CD4-positive, alpha-beta T cell treated with Interleukin-2 at 100 ng/mL for 4 hours (primary cell): ENCODE measurements at regions not wholly inside any gene's neighbourhood (a gene's known extent, or its start where the extent isn't known, plus 50 kb on each side); places are given as distances from the start of the nearest gene placed in this dataset.
"Not testable (repeated sequence)": the region's sequence is repeated elsewhere in the genome, so short reads cannot be mapped to it uniquely, and the experiment has no call there.

ENCODE experiments used
- DNase-seq: peaks from one replicate; pipeline ENCODE4 v3.0.0-alpha.2; 2020; ENCODE audit warnings: low spot score

DNA sequence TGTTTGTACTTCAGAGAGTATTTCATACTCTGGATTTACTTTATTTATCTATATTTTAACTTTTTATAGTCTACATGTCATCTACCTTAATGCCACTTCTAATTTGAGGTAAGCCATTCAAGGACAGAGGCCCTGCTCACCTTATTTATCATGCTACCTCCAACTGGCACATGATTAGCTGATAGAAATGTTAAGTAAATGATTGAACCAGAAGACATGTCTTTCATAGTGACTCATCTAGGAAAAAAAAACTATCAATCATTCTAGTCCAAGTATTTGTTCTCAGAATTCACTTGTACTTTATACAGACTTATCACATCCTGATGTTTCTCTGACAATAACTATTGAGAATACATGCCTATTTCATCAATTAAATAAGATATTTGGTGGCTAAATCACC, 856.3 kb downstream of the XPNPEP1 start:
- no peak for DNase-seq

DNA sequence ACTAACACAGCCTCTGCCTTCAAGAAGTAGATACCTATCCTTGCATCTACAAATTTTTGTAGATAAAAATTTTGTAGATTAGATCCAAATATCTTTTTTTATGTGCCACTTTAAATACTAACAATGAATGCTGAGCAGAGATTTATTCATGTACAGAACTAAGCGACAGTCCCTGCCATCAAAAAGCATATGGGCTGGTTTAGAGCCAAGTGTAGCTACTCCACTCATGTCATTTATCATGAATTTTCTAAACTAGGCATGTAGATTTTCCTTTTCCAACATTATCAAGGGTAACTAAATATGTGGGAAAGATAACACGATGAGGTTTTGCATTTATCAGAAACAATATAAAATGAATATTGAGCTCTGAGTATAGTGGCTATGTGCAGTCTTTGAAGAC, 857.5 kb downstream of the XPNPEP1 start:
- DNase-seq = no peak

- DNase-seq = no peak
Observed at GRCh38 chr10:109062371-109062770, 860.9 kb downstream of the XPNPEP1 start.

GRCh38 chr10:109055243-109055642, 868.1 kb downstream of the XPNPEP1 start:
- DNase-seq = no peak

- no peak for DNase-seq
Observed at GRCh38 chr10:109047856-109048255, 875.5 kb downstream of the XPNPEP1 start.

GRCh38 chr10:109046427-109046826, 876.9 kb downstream of the XPNPEP1 start:
- DNase-seq = not testable (repeated sequence)

DNA sequence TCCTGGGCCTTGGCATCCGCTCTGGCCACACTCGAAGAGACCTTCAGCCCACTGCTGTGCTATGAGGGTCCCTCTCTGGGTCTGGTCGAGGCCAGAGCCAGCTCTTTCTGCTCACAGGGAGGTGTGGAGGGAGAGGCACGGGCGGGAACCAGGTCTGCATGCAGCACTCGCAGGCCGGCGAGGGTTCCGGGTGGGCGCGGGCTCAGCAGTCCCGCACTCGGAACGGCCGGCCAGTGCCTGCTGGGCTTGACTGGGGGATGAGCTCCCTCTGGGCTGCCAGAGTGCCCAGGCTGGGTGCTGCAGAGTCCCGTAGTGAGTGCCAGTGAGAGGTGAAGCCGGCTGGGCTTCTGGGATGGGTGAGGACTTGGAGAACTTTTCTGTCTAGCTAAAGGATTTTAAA, 882.7 kb downstream of the XPNPEP1 start:
- DNase-seq = no peak

DNA sequence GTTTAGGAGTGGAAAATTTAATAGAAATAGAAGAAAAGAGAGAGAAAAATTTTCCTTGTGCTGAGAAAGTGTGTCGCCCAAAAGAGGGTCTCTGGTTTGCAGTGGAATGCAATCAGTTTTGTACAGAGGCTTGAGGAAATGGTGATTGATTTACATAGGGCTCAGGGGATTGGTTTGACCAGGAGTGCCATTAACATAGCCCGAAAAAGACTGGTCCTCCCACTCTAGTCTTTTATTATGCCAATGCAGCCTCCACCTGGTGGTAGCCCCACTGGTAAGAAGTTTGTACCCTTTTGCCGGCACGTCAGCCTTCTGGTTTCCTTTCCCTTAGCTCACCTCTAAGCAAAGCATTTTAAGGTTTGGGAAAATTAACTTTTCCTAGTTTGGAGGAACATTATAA, 885.3 kb downstream of the XPNPEP1 start:
- no peak for DNase-seq

GRCh38 chr10:109030581-109031210, 892.6 kb downstream of the XPNPEP1 start:
- no peak for DNase-seq

DNA sequence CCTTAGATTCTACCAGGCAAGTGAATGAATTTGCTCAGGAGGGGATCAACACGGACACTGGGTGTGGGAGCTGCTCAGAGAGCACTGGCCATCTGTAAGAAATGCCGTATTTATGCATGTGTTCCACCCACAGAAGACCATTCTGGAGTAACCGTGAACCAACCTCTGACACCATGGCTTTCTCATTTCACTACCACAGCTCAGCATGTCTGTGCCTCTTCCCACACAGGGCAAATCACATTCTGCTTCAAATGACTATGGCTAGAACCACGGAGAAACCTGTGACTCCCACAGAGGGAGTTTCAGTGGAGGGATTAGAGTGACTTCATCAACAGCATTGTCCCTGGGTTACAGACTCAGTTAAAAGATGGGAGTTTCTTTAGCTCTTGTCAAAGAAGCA, 893.4 kb downstream of the XPNPEP1 start:
- no peak for DNase-seq

DNA sequence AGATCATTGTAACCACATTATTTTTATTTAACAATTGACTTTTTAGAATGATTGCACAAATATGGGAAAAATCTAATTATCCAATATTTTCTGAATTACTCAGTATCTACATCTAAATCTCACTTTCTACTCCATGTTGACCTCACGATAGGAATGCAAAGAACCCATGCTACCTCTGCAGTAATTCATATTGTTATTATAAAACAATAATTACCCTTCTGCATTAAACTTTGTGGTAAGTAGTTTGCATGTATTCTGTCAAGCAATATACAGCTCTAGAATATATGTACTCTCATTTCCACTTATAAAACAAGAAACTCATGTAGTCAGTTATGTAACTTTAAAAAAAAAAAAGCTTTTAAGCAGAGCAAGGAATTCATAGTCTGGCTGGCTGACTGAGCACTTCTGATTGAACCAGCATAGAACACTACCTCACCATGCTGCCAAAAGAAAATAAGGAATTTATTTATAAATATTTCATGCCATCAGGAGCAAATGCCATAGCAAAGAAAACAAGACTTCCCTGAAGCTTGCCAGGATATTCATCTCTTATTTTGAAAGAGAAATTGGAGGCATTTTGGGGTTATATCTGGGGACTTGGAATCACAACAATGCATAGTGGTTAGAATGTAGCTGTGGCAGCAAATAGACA, 895.7 kb downstream of the XPNPEP1 start:
- DNase-seq = no peak

DNA sequence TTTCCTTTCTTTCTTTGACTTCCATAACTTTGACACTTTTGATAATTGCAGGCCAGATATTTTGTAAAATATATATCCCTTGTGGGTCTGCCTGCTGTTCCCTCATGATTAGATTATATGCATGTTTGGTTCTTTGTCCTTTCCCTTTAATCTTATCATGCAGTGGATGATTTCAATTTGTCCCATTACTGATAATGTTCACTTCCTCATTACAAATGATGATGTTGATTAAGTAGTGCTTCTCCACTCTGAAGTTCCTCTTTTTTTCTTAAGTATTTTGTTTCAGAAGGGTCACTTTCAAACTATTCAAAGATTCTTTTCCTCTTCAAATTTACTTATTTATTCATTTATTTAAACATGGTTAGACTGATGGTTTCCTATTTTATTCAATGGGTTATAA, 898.1 kb downstream of the XPNPEP1 start:
- no peak for DNase-seq

DNA sequence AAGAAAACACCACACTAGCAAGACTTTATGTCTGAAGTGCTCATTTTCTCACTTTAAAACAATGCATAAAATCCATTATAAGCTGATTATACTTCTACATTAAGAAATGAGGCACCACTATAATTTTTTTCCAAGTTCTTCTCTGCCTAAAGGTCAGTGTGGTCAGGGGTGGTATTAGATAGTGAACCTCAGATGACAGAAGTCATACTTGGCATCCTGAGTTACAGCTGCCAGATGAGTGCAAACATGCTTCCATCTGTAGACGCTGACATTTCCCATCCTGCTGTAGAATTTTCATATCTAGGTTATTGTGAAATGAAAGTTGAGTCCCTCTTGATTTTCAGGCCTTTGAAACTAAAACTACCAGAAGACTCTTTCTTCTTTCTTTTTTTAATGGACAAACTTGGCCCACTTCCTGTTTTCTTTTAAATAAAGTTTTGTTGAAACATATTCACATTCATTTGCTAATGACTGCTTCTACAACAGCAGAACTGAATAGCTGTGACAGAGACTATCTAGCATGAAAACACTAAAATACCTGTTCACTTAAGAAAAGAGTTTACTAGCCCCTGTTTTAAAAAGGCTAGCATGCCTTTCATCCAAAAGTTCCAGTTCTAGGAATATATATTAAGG, 900.8 kb downstream of the XPNPEP1 start:
- no peak for DNase-seq

GRCh38 chr10:109019001-109019424, 904.3 kb downstream of the XPNPEP1 start:
- DNase-seq = no peak

DNA sequence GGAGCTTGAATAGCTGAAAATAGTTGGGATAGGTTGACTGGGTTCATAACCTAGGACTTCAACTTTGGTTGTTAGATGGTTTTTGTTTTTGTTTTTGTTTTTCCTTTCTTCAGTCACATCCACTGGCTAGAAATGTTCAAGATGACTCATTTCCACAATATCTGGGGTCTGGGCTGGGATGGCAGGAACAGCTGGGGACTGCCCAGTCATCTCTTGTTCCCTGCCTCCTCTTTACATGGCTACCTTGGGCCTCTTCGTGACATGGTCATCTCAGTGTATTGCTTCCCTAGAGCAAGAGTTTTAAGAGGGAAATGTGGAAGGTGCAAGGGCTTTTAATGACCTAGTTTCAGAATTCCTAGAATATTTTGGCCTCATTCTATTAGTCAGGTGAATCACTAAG, 915.8 kb downstream of the XPNPEP1 start:
- DNase-seq = no peak

DNA sequence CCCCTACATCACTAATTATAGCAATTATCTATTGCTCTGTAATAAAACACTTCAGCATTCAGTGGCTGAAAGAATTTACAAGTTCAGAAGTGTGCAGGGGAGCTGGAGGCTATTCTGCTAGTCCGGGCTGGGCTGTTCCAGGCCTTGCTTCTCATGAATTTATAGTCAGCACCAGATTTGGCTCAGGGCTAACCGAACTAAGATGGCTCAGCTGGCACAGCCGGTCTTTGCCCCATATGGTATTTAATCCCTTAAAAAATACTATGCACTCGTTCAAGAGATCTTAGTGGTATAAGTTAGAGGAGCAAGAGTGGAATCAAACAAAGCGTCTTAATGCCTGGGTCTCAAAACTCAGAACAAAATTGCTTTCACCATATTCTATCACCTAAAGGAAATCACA, 932.9 kb downstream of the XPNPEP1 start:
- no peak for DNase-seq

DNA sequence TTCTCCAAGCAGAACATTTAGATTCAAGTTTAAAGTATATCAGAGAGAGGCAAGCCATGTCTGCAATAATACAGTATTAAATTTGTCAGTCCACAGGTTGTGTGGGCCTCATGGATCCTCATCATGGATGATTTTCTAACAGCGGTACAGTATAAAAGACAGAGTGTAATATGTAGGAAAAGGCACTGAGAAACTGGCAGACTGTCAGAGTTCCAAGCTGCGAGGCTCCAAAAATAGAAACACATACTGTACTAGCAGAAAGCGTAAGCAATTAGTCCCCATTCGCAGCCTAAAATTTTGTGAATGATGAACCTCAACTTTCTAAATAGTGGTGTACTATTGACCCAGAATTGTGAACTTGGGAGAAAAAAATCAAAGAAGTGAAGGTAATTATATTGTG, 933.3 kb downstream of the XPNPEP1 start:
- DNase-seq = no peak

GRCh38 chr10:108982159-108982558, 941.2 kb downstream of the XPNPEP1 start:
- no peak for DNase-seq

- DNase-seq = no peak
Observed at GRCh38 chr10:108980869-108981268, 942.4 kb downstream of the XPNPEP1 start.

DNA sequence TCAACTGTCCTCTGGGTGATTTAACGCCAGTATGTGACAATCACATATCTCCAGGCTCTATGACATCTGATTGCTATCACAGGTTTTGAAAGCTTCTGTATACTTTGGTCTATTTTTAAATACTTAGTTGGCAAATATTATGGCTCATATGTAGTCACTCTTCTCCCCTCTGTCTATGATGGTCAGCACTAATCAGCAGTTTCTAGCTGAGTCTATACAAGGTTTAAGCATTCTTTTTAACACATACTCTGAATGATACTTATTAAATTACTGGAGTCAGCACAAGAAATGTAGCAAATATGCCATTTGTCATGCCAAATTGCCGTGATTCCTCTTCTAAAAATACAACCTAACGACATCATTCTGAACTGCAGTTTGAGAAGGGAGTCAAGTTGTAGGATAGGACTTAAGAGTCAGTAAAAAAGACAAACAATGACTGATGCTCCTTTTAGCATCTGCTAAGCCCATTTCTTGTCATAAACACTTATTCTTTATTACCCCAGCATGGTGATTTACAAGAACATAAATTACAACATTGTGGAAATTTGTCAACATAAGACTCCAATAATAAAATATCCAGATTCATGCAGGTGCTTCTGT, 947.8 kb downstream of the XPNPEP1 start:
- no peak for DNase-seq

- no peak for DNase-seq
Observed at GRCh38 chr10:108970016-108970415, 953.3 kb downstream of the XPNPEP1 start.

GRCh38 chr10:108966411-108966810, 956.9 kb downstream of the XPNPEP1 start:
- no peak for DNase-seq

GRCh38 chr10:108966005-108966404, 957.3 kb downstream of the XPNPEP1 start:
- no peak for DNase-seq
